SK-N-SH (cell line): ENCODE measurements at regions not wholly inside any gene's neighbourhood (a gene's known extent, or its start where the extent isn't known, plus 50 kb on each side); places are given as distances from the start of the nearest gene placed in this dataset.

Experiments used
- CTCF ChIA-PET: fragments of 300-600, 350-600 bp; formaldehyde crosslinking; extraction: SDS; loops from one replicate; lab custom pipeline; 2021; lab: Yijun Ruan, JAX
- POLR2A ChIA-PET: fragments of 350-600 bp; sonication (Branson Sonifier 250); formaldehyde crosslinking; extraction: SDS; loops from one replicate; lab custom pipeline; 2020; ENCODE audit warnings: antibody characterized with exemption, inconsistent platforms; lab: Yijun Ruan, JAX
- DNase-seq: peaks from one replicate; pipeline ENCODE4 v3.0.0; 2012
- H2AFZ ChIP-seq: fragments of 200-600 bp; sonication (generic); 2 replicates; pipeline ENCODE4 v1.8.1; 2016; ENCODE audit warnings: antibody characterized with exemption, mild to moderate bottlenecking, low read depth
- H3F3A ChIP-seq: fragments of 200-600 bp; sonication (generic); replicated peaks from 2 replicates; pipeline ENCODE3; 2016; ENCODE audit warnings: antibody characterized with exemption, mild to moderate bottlenecking; ENCODE audit not compliant: insufficient read depth
- H3K27ac ChIP-seq, 2 experiments: fragments of 200-500 bp in 1 of 2; fragments of 200-600 bp in 1 of 2; sonication (Bioruptor generic) in 1 of 2; sonication (generic), shearing (Covaris generic) in 1 of 2; 2 replicates each; pipeline versions ENCODE4 v1.5.1 to v1.6.1; 2014 to 2016; ENCODE audit warnings: low read depth in 2 of 2, inconsistent platforms in 1 of 2, low read length in 1 of 2, mild to moderate bottlenecking in 1 of 2, mixed read lengths in 1 of 2
- H3K27me3 ChIP-seq: fragments of 200-600 bp; sonication (generic), shearing (Covaris generic); 2 replicates; pipeline ENCODE4 v1.6.1; 2016; ENCODE audit warnings: mixed run types; ENCODE audit not compliant: insufficient read depth
- H3K36me3 ChIP-seq, 2 experiments: fragments of 200-500 bp in 1 of 2; fragments of 200-600 bp in 1 of 2; sonication (Bioruptor generic) in 1 of 2; sonication (generic) in 1 of 2; replicated peaks in 1 of 2; 2 replicates each; pipeline versions ENCODE3 to v1.5.1; 2014 to 2016; ENCODE audit warnings: low read length in 1 of 2, mild to moderate bottlenecking in 1 of 2; ENCODE audit not compliant: insufficient read depth in 2 of 2, control insufficient read depth in 1 of 2
- H3K4me1 ChIP-seq, 2 experiments: fragments of 200-500 bp in 1 of 2; fragments of 200-600 bp in 1 of 2; sonication (Bioruptor generic) in 1 of 2; sonication (generic), shearing (Covaris generic) in 1 of 2; 2 replicates each; pipeline versions ENCODE4 v1.5.1 to v1.6.1; 2014 to 2016; ENCODE audit warnings: low read depth in 1 of 2, low read length in 1 of 2, mixed run types in 1 of 2; ENCODE audit not compliant: insufficient read depth in 2 of 2, control insufficient read depth in 1 of 2
- H3K4me2 ChIP-seq: fragments of 200-600 bp; sonication (generic), shearing (Covaris generic); 2 replicates; pipeline ENCODE4 v1.6.1; 2017; ENCODE audit warnings: mixed run types
- H3K4me3 ChIP-seq, 2 experiments: fragments of 200-500 bp in 1 of 2; fragments of 200-600 bp in 1 of 2; sonication (Bioruptor generic) in 1 of 2; sonication (generic), shearing (Covaris generic) in 1 of 2; 2 replicates each; pipeline versions ENCODE4 v1.5.1 to v1.8.1; 2014 to 2016; ENCODE audit warnings: low read depth in 2 of 2, inconsistent platforms in 1 of 2, low read length in 1 of 2, mild to moderate bottlenecking in 1 of 2, mixed read lengths in 1 of 2, moderate library complexity in 1 of 2
- H3K79me2 ChIP-seq: fragments of 200-600 bp; sonication (generic); 2 replicates; pipeline ENCODE4 v1.8.1; 2017; ENCODE audit warnings: mild to moderate bottlenecking; ENCODE audit not compliant: insufficient read depth
- H3K9ac ChIP-seq: fragments of 200-600 bp; sonication (generic); 2 replicates; pipeline ENCODE4 v1.6.1; 2017; ENCODE audit warnings: mixed run types
- H3K9me2 ChIP-seq: fragments of 200-600 bp; sonication (generic); 2 replicates; pipeline ENCODE4 v1.6.1; 2017; ENCODE audit warnings: mixed run types
- H3K9me3 ChIP-seq: fragments of 200-600 bp; sonication (generic); 2 replicates; pipeline ENCODE4 v1.6.1; 2017; ENCODE audit warnings: mixed run types, mild to moderate bottlenecking, moderate library complexity
- H4K20me1 ChIP-seq: fragments of 200-600 bp; sonication (generic); 2 replicates; pipeline ENCODE4 v1.6.1; 2017; ENCODE audit warnings: mild to moderate bottlenecking, mixed run types; ENCODE audit not compliant: insufficient read depth
- CHD2 ChIP-seq: fragments of 150-350 bp; IDR thresholded peaks from 2 replicates; pipeline ENCODE4 v1.6.1; 2018; ENCODE audit warnings: low read length; ENCODE audit not compliant: partially characterized antibody
- ELF1 ChIP-seq: IDR thresholded peaks from 2 replicates; pipeline ENCODE4 v1.4.0; 2012
- EP300 ChIP-seq, 2 experiments: IDR thresholded peaks; 2 replicates each; pipeline versions ENCODE4 v1.4.0 to v1.6.1; 2012; ENCODE audit warnings: borderline replicate concordance in 1 of 2, low read depth in 1 of 2, low read length in 1 of 2
- EZH2phosphoT487 ChIP-seq: fragments of 200-600 bp; sonication (generic); IDR thresholded peaks from 2 replicates; pipeline ENCODE4 v1.6.1; 2017; ENCODE audit warnings: low read depth, mixed run types, mild to moderate bottlenecking, antibody characterized with exemption, moderate library complexity, borderline replicate concordance
- FOXJ3 ChIP-seq: sonication (generic); formaldehyde crosslinking; IDR thresholded peaks from 2 replicates; pipeline ENCODE4 v1.5.1; 2020; ENCODE audit warnings: mild to moderate bottlenecking, missing genetic modification reagents
- GABPA ChIP-seq: IDR thresholded peaks from 2 replicates; pipeline ENCODE4 v1.4.0; 2012; ENCODE audit warnings: low read depth, mild to moderate bottlenecking
- GATA2 ChIP-seq: sonication (generic); formaldehyde crosslinking; IDR thresholded peaks from 2 replicates; pipeline ENCODE4 v1.5.0; 2020; ENCODE audit warnings: mild to moderate bottlenecking, missing genetic modification reagents
- MEF2A ChIP-seq: IDR thresholded peaks from 2 replicates; pipeline ENCODE4 v1.4.0; 2012; ENCODE audit warnings: low read depth, borderline replicate concordance
- NFIC ChIP-seq: IDR thresholded peaks from 2 replicates; pipeline ENCODE4 v1.4.0; 2012; ENCODE audit warnings: borderline replicate concordance
- NRF1 ChIP-seq: IDR thresholded peaks from 2 replicates; pipeline ENCODE4 v1.6.1; 2012; ENCODE audit warnings: low read depth, mild to moderate bottlenecking, low read length
- POLR2AphosphoS5 ChIP-seq: IDR thresholded peaks from 2 replicates; pipeline ENCODE4 v1.6.1; 2012; ENCODE audit warnings: low read depth, low read length
- RAD21 ChIP-seq: IDR thresholded peaks from 2 replicates; pipeline ENCODE4 v1.6.1; 2012; ENCODE audit warnings: mild to moderate bottlenecking, low read length
- RXRA ChIP-seq: IDR thresholded peaks from 2 replicates; pipeline ENCODE4 v1.4.0; 2012; ENCODE audit warnings: low read depth, mild to moderate bottlenecking, borderline replicate concordance
- SIN3A ChIP-seq: IDR thresholded peaks from 2 replicates; pipeline ENCODE4 v1.6.1; 2012; ENCODE audit warnings: low read depth, mild to moderate bottlenecking, low read length, moderate library complexity, borderline replicate concordance
- TAF1 ChIP-seq: IDR thresholded peaks from 2 replicates; pipeline ENCODE4 v1.6.1; 2012; ENCODE audit warnings: low read depth, mild to moderate bottlenecking, low read length, moderate library complexity, borderline replicate concordance
- TCF12 ChIP-seq: IDR thresholded peaks from 2 replicates; pipeline ENCODE4 v1.4.0; 2012
- TEAD4 ChIP-seq: IDR thresholded peaks from 2 replicates; pipeline ENCODE4 v1.4.0; 2012; ENCODE audit warnings: mild to moderate bottlenecking, borderline replicate concordance; ENCODE audit not compliant: insufficient read depth
- WGBS: methylation state at CpG from one replicate; pipeline ENCODE4 v1.1.6; 2017; ENCODE audit warnings: low lambda C conversion rate; 5-methylcytosine and 5-hydroxymethylcytosine counted together
- TF ChIP-seq, protein P1 (sequence below): fragments of 200-600 bp; sonication (generic); IDR thresholded peaks from 2 replicates; pipeline ENCODE4 v1.6.1; 2017; ENCODE audit warnings: antibody characterized with exemption, mild to moderate bottlenecking, moderate library complexity
- TF ChIP-seq, protein P2 (sequence below): IDR thresholded peaks from 2 replicates; pipeline ENCODE4 v1.4.0; 2012; ENCODE audit warnings: low read depth, borderline replicate concordance
- TF ChIP-seq, protein P3 (sequence below): IDR thresholded peaks from 2 replicates; pipeline ENCODE4 v1.4.0; 2012; ENCODE audit warnings: low read depth
- TF ChIP-seq, protein P4 (sequence below): fragments of 150-350 bp; IDR thresholded peaks from 2 replicates; pipeline ENCODE4 v1.6.1; 2017; ENCODE audit warnings: antibody characterized with exemption, low read length, low read depth, borderline replicate concordance

DNA sequence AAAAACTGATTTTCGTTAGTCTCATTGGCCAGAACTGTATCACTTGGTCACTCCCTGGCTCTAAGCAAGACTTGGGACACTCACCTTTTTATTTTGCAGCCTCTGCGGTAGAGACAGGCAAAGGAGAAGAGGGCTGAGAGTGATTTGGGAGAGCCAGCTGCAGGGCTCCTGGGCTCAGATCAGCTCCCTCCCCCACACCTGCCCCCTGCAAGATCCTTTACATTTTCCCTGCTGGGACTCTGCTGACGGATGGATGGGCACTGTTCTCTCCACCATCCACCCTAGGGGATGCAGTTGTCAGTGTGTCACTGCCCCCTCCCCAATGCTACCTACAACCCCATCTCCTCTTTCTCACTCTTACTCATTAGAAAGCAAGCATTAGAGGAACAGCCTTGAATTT lies 301.1 kb upstream of the KAZN start:
- Histone ChIP-seq H2AFZ (no peak overlapping the region), H3K79me2 (no peaks in the 10 kb centered on the region), H3K4me3 (no peak overlapping the region), H3K9me2 (no peaks in the 10 kb centered on the region), H4K20me1 (no peaks in the 10 kb centered on the region), H3K9ac (no peak overlapping the region), H3K27ac (no peak overlapping the region), H3K36me3 (no peaks in the 10 kb centered on the region), H3K4me2 (no peak overlapping the region), H3K27me3 (no peaks in the 10 kb centered on the region), H3K9me3 (no peaks in the 10 kb centered on the region), H3K4me1 (no peaks in the 10 kb centered on the region; a peak in 1 of 4 replicates), H3F3A (no peaks in the 10 kb centered on the region)
- ChIA-PET CTCF (no interaction called here), POLR2A (no interaction called here)
- WGBS: 8% methylated on average over 3 of the region's 3 CpGs
- no peak for DNase-seq
- TF ChIP-seq RXRA (no peak), TAF1 (no peak), EZH2phosphoT487 (no peak), TCF12 (no peak), MEF2A (no peak), NFIC (no peak), GABPA (no peak)
- TF ChIP-seq, protein P1, sequence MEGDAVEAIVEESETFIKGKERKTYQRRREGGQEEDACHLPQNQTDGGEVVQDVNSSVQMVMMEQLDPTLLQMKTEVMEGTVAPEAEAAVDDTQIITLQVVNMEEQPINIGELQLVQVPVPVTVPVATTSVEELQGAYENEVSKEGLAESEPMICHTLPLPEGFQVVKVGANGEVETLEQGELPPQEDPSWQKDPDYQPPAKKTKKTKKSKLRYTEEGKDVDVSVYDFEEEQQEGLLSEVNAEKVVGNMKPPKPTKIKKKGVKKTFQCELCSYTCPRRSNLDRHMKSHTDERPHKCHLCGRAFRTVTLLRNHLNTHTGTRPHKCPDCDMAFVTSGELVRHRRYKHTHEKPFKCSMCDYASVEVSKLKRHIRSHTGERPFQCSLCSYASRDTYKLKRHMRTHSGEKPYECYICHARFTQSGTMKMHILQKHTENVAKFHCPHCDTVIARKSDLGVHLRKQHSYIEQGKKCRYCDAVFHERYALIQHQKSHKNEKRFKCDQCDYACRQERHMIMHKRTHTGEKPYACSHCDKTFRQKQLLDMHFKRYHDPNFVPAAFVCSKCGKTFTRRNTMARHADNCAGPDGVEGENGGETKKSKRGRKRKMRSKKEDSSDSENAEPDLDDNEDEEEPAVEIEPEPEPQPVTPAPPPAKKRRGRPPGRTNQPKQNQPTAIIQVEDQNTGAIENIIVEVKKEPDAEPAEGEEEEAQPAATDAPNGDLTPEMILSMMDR: no peak

DNA sequence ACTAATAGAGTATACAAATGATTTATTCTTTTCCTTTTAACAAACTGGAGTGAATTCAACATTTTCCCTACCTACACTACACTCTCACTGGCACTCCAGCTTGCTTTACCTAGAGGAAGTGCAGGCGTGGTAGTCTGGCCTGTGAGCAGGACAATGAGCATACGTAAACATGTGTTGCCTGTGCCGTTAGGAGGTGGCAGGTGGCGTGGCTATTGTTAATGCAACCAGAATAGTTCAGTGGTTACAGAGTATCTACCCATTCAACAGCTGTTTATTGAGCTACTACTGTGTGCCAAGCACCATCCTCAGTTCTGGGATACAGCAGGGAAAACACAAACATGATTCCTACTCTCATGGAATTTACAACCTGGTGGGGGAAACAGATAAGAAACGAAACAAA lies 299.7 kb upstream of the KAZN start:
- H3K27ac ChIP-seq: no peak overlapping the region
- no peak overlapping the region for H2AFZ ChIP-seq
- H4K20me1 ChIP-seq: no peaks in the 10 kb centered on the region
- ChIA-PET POLR2A (no interaction called here), CTCF (no interaction called here)
- WGBS: 12% methylated on average over 5 of the region's 5 CpGs
- no peaks in the 10 kb centered on the region for H3K79me2 ChIP-seq
- no peak overlapping the region for H3K4me3 ChIP-seq
- no peaks in the 10 kb centered on the region; a peak in 1 of 4 replicates for H3K4me1 ChIP-seq
- no peaks in the 10 kb centered on the region for H3K27me3 ChIP-seq
- TF ChIP-seq, protein P2, sequence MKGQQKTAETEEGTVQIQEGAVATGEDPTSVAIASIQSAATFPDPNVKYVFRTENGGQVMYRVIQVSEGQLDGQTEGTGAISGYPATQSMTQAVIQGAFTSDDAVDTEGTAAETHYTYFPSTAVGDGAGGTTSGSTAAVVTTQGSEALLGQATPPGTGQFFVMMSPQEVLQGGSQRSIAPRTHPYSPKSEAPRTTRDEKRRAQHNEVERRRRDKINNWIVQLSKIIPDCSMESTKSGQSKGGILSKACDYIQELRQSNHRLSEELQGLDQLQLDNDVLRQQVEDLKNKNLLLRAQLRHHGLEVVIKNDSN: no peak
- no peak for TF ChIP-seq EZH2phosphoT487
- TF ChIP-seq MEF2A: no peak
- no peak for TF ChIP-seq GABPA
- no peak for TF ChIP-seq TAF1
- TF ChIP-seq RAD21: no peak
- TF ChIP-seq TEAD4: no peak
- no peak for TF ChIP-seq CHD2
- no peak for TF ChIP-seq GATA2 (CRISPR knock-in tag)
- no peak for TF ChIP-seq NRF1
- TF ChIP-seq TCF12: no peak
- no peak for TF ChIP-seq ELF1
- TF ChIP-seq SIN3A: no peak
- no peak for TF ChIP-seq FOXJ3
- no peak for TF ChIP-seq EP300 (IDR thresholded peaks at IDR 0.05; ENCODE audit: borderline replicate concordance in 1 of 2, low read depth in 1 of 2, low read length in 1 of 2)
- TF ChIP-seq, protein P1: no peak
- TF ChIP-seq POLR2AphosphoS5: no peak
- TF ChIP-seq RXRA: no peak
- TF ChIP-seq, protein P3, sequence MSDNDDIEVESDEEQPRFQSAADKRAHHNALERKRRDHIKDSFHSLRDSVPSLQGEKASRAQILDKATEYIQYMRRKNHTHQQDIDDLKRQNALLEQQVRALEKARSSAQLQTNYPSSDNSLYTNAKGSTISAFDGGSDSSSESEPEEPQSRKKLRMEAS: no peak
- TF ChIP-seq, protein P4, sequence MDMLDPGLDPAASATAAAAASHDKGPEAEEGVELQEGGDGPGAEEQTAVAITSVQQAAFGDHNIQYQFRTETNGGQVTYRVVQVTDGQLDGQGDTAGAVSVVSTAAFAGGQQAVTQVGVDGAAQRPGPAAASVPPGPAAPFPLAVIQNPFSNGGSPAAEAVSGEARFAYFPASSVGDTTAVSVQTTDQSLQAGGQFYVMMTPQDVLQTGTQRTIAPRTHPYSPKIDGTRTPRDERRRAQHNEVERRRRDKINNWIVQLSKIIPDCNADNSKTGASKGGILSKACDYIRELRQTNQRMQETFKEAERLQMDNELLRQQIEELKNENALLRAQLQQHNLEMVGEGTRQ: no peak
- H3K9ac ChIP-seq: no peak overlapping the region
- no peaks in the 10 kb centered on the region for H3K9me3 ChIP-seq
- no peaks in the 10 kb centered on the region for H3K9me2 ChIP-seq
- no peak for DNase-seq
- H3F3A ChIP-seq: no peaks in the 10 kb centered on the region
- H3K36me3 ChIP-seq: no peaks in the 10 kb centered on the region
- H3K4me2 ChIP-seq: no peak overlapping the region
